AG04450 (cell line): ENCODE measurements at regions not wholly inside any gene's neighbourhood (a gene's known extent, or its start where the extent isn't known, plus 50 kb on each side); places are given as distances from the start of the nearest gene placed in this dataset.

Experiments used
- CTCF ChIA-PET: fragments of 300-600, 350-600 bp; formaldehyde crosslinking; extraction: SDS; loops from one replicate; lab custom pipeline; 2022; ENCODE audit warnings: antibody characterized with exemption, inconsistent platforms; lab: Charles Lee
- POLR2A ChIA-PET: fragments of 350-600 bp; formaldehyde crosslinking; extraction: SDS; loops from one replicate; lab custom pipeline; 2021; ENCODE audit warnings: antibody characterized with exemption, inconsistent platforms; lab: Yijun Ruan, JAX
- DNase-seq: peaks from one replicate; pipeline ENCODE4 v3.0.0-alpha.2; 2011; ENCODE audit warnings: low read depth, low spot score
- H3K27ac ChIP-seq: one replicate; pipeline ENCODE4 v1.5.1; 2012; ENCODE audit warnings: low read depth, low read length, control low read depth
- H3K27me3 ChIP-seq: one replicate; pipeline ENCODE4 v1.6.0; 2012; ENCODE audit warnings: low read length; ENCODE audit not compliant: control insufficient read depth, insufficient read depth
- H3K4me3 ChIP-seq: 2 replicates; pipeline ENCODE4 v1.5.1; 2011; ENCODE audit warnings: mild to moderate bottlenecking, low read depth, low read length, control low read depth
- H3K9me3 ChIP-seq: 2 replicates; pipeline ENCODE4 v1.5.1; 2012; ENCODE audit warnings: low read length; ENCODE audit not compliant: control insufficient read depth, insufficient read depth
- TF ChIP-seq, protein P1 (sequence below): IDR thresholded peaks from 2 replicates; pipeline ENCODE4 v1.5.1; 2011; ENCODE audit warnings: low read depth, low read length, control low read depth, inconsistent platforms

- Histone ChIP-seq H3K27ac (no peak overlapping the region), H3K4me3 (no peak overlapping the region), H3K27me3 (no peaks in the 10 kb centered on the region), H3K9me3 (no peaks in the 10 kb centered on the region)
- ChIA-PET CTCF (no interaction called here), POLR2A (no interaction called here)
- TF ChIP-seq, protein P1, sequence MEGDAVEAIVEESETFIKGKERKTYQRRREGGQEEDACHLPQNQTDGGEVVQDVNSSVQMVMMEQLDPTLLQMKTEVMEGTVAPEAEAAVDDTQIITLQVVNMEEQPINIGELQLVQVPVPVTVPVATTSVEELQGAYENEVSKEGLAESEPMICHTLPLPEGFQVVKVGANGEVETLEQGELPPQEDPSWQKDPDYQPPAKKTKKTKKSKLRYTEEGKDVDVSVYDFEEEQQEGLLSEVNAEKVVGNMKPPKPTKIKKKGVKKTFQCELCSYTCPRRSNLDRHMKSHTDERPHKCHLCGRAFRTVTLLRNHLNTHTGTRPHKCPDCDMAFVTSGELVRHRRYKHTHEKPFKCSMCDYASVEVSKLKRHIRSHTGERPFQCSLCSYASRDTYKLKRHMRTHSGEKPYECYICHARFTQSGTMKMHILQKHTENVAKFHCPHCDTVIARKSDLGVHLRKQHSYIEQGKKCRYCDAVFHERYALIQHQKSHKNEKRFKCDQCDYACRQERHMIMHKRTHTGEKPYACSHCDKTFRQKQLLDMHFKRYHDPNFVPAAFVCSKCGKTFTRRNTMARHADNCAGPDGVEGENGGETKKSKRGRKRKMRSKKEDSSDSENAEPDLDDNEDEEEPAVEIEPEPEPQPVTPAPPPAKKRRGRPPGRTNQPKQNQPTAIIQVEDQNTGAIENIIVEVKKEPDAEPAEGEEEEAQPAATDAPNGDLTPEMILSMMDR: no peak
- no peak for DNase-seq
These were observed 82.2 kb downstream of the MRPL32 start for GRCh38 chr7:43014406-43014805.

GRCh38 chr7:43015301-43015700 is 83.1 kb downstream of the MRPL32 start:
- H3K27ac ChIP-seq: no peak overlapping the region
- DNase-seq: no peak
- H3K9me3 ChIP-seq: no peaks in the 10 kb centered on the region
- ChIA-PET POLR2A (no interaction called here), CTCF (no interaction called here)
- no peak overlapping the region for H3K4me3 ChIP-seq
- no peaks in the 10 kb centered on the region for H3K27me3 ChIP-seq
- TF ChIP-seq, protein P1: no peak

DNA sequence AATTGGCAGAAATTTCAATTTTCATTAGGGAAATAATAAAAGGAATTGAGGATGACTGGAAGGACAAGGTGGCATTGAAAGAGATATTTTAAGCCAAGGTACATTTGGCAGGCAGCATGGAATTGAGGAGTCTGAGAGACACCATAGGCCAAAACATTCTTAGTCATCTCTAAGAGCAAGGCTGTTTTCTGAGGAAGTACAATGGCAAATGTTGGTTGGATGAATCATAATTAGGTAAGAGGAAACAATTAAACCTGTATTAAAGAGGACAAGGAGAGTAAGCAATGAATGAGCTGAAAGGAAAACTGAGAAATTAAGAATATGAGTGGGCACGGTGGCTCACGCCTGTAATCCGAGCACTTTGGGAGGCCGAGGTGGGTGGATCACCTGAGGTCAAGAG is 86.3 kb downstream of the MRPL32 start:
- ChIA-PET CTCF (no interaction called here), POLR2A (no interaction called here)
- no peaks in the 10 kb centered on the region for H3K27me3 ChIP-seq
- TF ChIP-seq, protein P1: no peak
- DNase-seq: no peak
- H3K9me3 ChIP-seq: no peaks in the 10 kb centered on the region
- no peak overlapping the region for H3K4me3 ChIP-seq
- no peak overlapping the region for H3K27ac ChIP-seq

GRCh38 chr7:43021431-43021830 is 89.3 kb downstream of the MRPL32 start:
- Histone ChIP-seq H3K9me3 (no peaks in the 10 kb centered on the region), H3K4me3 (no peak overlapping the region), H3K27me3 (no peaks in the 10 kb centered on the region), H3K27ac (no peak overlapping the region)
- TF ChIP-seq, protein P1: no peak
- ChIA-PET POLR2A (no interaction called here), CTCF (no interaction called here)
- DNase-seq: no peak

GRCh38 chr7:43022008-43022407 is 89.8 kb downstream of the MRPL32 start:
- H3K9me3 ChIP-seq: no peaks in the 10 kb centered on the region
- CTCF ChIA-PET: interaction anchor here (1.2 kb wide), 1 partner anchor 50 kb away, joined by 4 read pairs; no protein-coding TSS in a partner anchor
- H3K27me3 ChIP-seq: no peaks in the 10 kb centered on the region
- H3K4me3 ChIP-seq: no peak overlapping the region
- no peak overlapping the region for H3K27ac ChIP-seq
- TF ChIP-seq, protein P1: no peak
- POLR2A ChIA-PET: no interaction called here
- DNase-seq: no peak
